Thoracic aorta (tissue), 2 donors: ENCODE measurements at regions not wholly inside any gene's neighbourhood (a gene's known extent, or its start where the extent isn't known, plus 50 kb on each side); places are given as distances from the start of the nearest gene placed in this dataset.

Source experiments
- ATAC-seq: fragments of 150-250 bp; one replicate; pipeline ENCODE4 v1.8.0; 2017; ENCODE audit warnings: low read depth; ENCODE audit not compliant: insufficient number of reproducible peaks, low FRiP score
- DNase-seq: peaks from one replicate; pipeline ENCODE4 v3.0.0-alpha.2; 2020; ENCODE audit warnings: low spot score
- H3K27ac ChIP-seq, 2 donors: fragments of 200-600 bp; sonication (generic); 1 replicate in 1 of 2; 2 replicates in 1 of 2; pipeline ENCODE4 v1.5.1; 2016; ENCODE audit warnings: mild to moderate bottlenecking in 2 of 2, moderate library complexity in 2 of 2
- H3K27me3 ChIP-seq: fragments of 200-600 bp; sonication (generic); replicated peaks from 2 replicates; pipeline ENCODE4 v1.6.0; 2016; ENCODE audit warnings: mild to moderate bottlenecking; ENCODE audit not compliant: insufficient read depth
- H3K36me3 ChIP-seq: fragments of 200-600 bp; sonication (generic); one replicate; pipeline ENCODE4 v1.5.1; 2016
- H3K4me1 ChIP-seq, 2 donors: fragments of 200-600 bp; sonication (generic); 1 replicate in 1 of 2; 2 replicates in 1 of 2; pipeline versions ENCODE4 v1.5.1 to v1.6.0; 2016; ENCODE audit warnings: low read depth in 2 of 2, mild to moderate bottlenecking in 1 of 2; ENCODE audit not compliant: control insufficient read depth in 1 of 2
- H3K4me3 ChIP-seq: fragments of 200-600 bp; sonication (generic); 2 replicates; pipeline ENCODE4 v1.5.1; 2016; ENCODE audit warnings: mild to moderate bottlenecking
- H3K9me3 ChIP-seq: fragments of 200-600 bp; sonication (generic); 2 replicates; pipeline ENCODE4 v1.5.1; 2016
- TF ChIP-seq, protein P1 (sequence below): fragments of 200-600 bp; sonication (generic); IDR thresholded peaks from one replicate; pipeline ENCODE4 v1.5.1; 2019; ENCODE audit warnings: antibody characterized with exemption

DNA sequence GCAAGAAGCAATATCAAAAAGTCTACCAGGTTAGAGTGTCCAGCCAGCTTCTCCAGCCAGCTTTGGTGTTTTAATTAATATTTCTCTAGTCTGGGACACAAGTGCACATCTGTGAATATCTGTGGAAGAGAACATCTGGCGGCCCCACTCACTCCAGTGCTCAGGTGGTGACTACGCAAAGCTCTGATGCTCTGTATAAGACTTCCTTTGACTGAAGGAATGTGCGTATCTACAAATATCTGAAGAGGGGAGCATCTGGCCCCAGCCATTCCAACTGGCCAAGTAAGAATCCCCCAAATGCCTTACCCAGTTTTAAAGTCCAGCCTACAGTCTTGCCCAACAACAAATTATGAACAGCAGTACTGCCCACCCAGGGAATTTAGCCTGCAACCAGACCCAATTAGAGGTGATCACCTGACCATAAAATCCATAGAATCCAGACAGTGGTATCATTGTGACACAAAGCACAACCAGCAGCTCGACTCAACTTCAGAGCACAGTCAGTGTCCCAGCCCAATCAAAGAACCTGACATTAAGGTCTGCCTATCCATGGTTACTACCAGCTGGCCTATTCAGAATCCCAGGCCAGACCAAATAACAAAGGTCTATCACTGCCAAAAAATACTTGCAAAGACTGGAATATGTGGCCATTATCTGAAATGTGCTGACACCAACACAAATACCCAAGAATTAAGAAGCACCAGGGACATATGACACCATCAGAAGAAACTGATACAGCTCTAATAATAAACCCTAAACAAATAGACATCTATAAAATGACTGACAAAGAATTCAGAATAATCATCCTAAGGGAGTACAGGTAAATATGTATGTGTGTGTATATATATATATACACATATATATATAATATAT lies 76.1 kb upstream of the MANEA start:
- no peak overlapping the region for H3K27ac ChIP-seq
- DNase-seq: no peak
- ATAC-seq: no peak
- H3K4me3 ChIP-seq: no peak overlapping the region
- H3K36me3 ChIP-seq: no peaks in the 10 kb centered on the region
- TF ChIP-seq, protein P1, sequence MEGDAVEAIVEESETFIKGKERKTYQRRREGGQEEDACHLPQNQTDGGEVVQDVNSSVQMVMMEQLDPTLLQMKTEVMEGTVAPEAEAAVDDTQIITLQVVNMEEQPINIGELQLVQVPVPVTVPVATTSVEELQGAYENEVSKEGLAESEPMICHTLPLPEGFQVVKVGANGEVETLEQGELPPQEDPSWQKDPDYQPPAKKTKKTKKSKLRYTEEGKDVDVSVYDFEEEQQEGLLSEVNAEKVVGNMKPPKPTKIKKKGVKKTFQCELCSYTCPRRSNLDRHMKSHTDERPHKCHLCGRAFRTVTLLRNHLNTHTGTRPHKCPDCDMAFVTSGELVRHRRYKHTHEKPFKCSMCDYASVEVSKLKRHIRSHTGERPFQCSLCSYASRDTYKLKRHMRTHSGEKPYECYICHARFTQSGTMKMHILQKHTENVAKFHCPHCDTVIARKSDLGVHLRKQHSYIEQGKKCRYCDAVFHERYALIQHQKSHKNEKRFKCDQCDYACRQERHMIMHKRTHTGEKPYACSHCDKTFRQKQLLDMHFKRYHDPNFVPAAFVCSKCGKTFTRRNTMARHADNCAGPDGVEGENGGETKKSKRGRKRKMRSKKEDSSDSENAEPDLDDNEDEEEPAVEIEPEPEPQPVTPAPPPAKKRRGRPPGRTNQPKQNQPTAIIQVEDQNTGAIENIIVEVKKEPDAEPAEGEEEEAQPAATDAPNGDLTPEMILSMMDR: no peak
- H3K9me3 ChIP-seq: peaks cover 4% of the 10 kb centered on the region
- no peaks in the 10 kb centered on the region for H3K4me1 ChIP-seq
- H3K27me3 ChIP-seq: no peaks in the 10 kb centered on the region

DNA sequence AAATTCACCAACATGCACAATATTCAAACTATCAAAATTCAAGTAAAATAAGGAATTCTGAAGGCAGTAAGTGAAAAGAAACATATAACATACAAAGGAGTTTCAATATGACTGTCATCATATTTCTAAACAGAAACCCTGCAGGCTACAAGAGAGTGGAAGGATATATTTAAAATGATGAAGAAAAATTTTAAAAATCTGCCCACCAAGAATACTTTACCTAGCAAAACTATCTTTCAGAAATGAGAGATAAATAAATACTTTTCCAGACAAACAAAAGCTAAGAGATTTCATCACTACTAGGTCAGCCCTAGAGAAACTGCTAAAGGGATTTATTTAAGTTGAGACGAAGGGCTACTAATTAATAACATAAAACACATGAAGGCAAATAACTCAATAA lies 73.8 kb upstream of the MANEA start:
- TF ChIP-seq, protein P1: no peak

DNA sequence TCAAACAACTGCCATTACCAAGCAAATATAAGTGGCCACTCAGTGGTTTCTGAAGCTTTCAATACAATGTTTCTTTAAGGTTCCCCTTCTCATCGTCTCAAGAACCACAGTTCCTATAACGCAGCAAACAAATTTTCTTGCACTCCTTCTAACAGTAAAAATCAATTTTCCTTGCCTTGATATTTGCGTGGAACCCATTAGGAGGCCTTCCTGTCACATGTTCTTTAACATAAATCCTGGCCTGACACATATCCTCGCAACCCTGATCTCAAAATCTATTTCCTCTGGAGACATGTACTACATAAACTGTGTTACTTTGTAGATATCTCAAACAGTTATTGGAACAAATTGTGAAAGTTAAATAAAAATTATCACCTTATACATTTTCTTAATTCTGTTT lies 65.9 kb upstream of the MANEA start:
- Histone ChIP-seq H3K4me1 (no peaks in the 10 kb centered on the region), H3K4me3 (no peak overlapping the region), H3K27me3 (no peaks in the 10 kb centered on the region), H3K9me3 (no peaks in the 10 kb centered on the region), H3K27ac (no peak overlapping the region), H3K36me3 (no peaks in the 10 kb centered on the region)
- TF ChIP-seq, protein P1: no peak
- DNase-seq: no peak
- no peak for ATAC-seq

More for the DNA sequence above, 73.8 kb upstream of the MANEA start:
- H3K36me3 ChIP-seq: no peaks in the 10 kb centered on the region
- no peak for DNase-seq
- H3K27ac ChIP-seq: no peak overlapping the region
- no peaks in the 10 kb centered on the region for H3K4me1 ChIP-seq
- H3K27me3 ChIP-seq: no peaks in the 10 kb centered on the region
- H3K4me3 ChIP-seq: no peak overlapping the region
- peaks cover 4% of the 10 kb centered on the region for H3K9me3 ChIP-seq
- ATAC-seq: no peak

DNA sequence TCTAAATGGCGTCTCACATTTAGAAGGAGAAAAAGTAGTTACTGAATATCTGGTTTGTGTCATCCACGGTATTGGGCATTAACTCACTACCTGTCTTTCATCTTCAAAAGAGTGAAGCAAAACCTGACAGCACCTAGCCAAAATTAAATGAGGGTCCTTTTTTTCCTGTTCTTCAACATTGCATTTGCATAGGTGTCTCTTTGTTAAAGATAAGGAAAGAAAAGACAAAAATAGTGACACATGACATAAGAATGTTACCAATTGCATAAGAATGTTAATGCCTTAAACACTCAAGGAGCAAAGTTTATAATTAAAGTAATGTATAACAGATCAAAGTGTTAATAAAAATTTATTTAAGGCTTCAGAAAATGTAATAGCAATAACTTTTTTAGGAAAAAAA lies 61.4 kb upstream of the MANEA start:
- H3K36me3 ChIP-seq: no peaks in the 10 kb centered on the region
- ATAC-seq: no peak
- H3K9me3 ChIP-seq: no peaks in the 10 kb centered on the region
- no peak overlapping the region for H3K4me3 ChIP-seq
- no peak overlapping the region for H3K27ac ChIP-seq
- TF ChIP-seq, protein P1: no peak
- H3K27me3 ChIP-seq: no peaks in the 10 kb centered on the region
- DNase-seq: no peak
- H3K4me1 ChIP-seq: no peaks in the 10 kb centered on the region

DNA sequence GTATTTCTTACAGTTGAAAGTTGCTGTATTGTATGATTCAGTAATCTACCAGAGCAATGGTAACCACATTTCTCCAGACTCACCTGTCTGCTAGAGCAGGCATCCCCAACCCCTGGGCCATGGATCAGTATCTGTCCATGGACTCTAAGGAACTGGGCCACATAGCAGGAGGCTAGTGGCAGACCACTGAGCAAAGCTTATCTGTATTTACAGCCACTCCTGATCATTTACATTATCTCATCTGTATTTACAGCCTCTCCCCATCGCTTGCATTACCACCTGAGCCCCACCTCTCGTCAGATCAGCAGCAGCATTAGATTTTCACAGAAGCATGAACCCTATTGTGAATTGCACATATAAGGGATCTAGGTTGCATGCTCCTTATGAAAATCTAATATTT lies 60.3 kb upstream of the MANEA start:
- Histone ChIP-seq H3K36me3 (no peaks in the 10 kb centered on the region), H3K27ac (no peak overlapping the region), H3K4me1 (no peaks in the 10 kb centered on the region), H3K27me3 (no peaks in the 10 kb centered on the region), H3K9me3 (no peaks in the 10 kb centered on the region), H3K4me3 (no peak overlapping the region)
- DNase-seq (no peak), ATAC-seq (no peak)
- TF ChIP-seq, protein P1: no peak
